Memory B cell (primary cell): ENCODE measurements at regions not wholly inside any gene's neighbourhood (a gene's known extent, or its start where the extent isn't known, plus 50 kb on each side); places are given as distances from the start of the nearest gene placed in this dataset.

Experiments used
- ATAC-seq: fragments of 150-1000 bp; cut with Tn5 transposase; 2 replicates; pipeline ENCODE4 v1.10.0; 2021; ENCODE audit warnings: low read depth, mild to moderate bottlenecking, moderate library complexity
- DNase-seq, 2 donors: peaks; one replicate each; pipeline ENCODE4 v3.0.0; 2022; ENCODE audit warnings: low spot score in 2 of 2
- H3K27ac Mint-ChIP-seq: one replicate; pipeline ENCODE4 v1.8.0; 2022; ENCODE audit warnings: mild to moderate bottlenecking, moderate library complexity, mixed read lengths
- H3K27me3 Mint-ChIP-seq: one replicate; pipeline ENCODE4 v1.8.0; 2022; ENCODE audit warnings: mixed read lengths
- H3K36me3 Mint-ChIP-seq: one replicate; pipeline ENCODE4 v1.8.0; 2022; ENCODE audit warnings: mild to moderate bottlenecking, mixed read lengths
- H3K4me1 Mint-ChIP-seq: one replicate; pipeline ENCODE4 v1.8.0; 2022; ENCODE audit warnings: mixed read lengths
- H3K4me3 Mint-ChIP-seq: one replicate; pipeline ENCODE4 v1.8.0; 2022; ENCODE audit warnings: mild to moderate bottlenecking, moderate library complexity, mixed read lengths
- H3K9me3 Mint-ChIP-seq: one replicate; pipeline ENCODE4 v1.8.0; 2022; ENCODE audit warnings: mixed read lengths

- ATAC-seq (no peak), DNase-seq (no peak)
- Mint-ChIP-seq H3K36me3 (no peaks in the 10 kb centered on the region), H3K27me3 (no peaks in the 10 kb centered on the region), H3K4me1 (peaks cover 40% of the 10 kb centered on the region), H3K4me3 (no peak overlapping the region), H3K9me3 (no peaks in the 10 kb centered on the region), H3K27ac (no peak overlapping the region)
These were observed 185.8 kb downstream of the NRIP1 start for GRCh38 chr21:14878971-14879370.

- peak overlapping the region; percentile 53 for H3K27ac Mint-ChIP-seq
- H3K27me3 Mint-ChIP-seq: no peaks in the 10 kb centered on the region
- H3K9me3 Mint-ChIP-seq: no peaks in the 10 kb centered on the region
- H3K36me3 Mint-ChIP-seq: no peaks in the 10 kb centered on the region
- H3K4me1 Mint-ChIP-seq: peaks cover 40% of the 10 kb centered on the region
- ATAC-seq (peak; percentile 63), DNase-seq (no peak)
- H3K4me3 Mint-ChIP-seq: no peak overlapping the region
These were observed 187.1 kb downstream of the NRIP1 start for GRCh38 chr21:14877581-14878228.

DNA sequence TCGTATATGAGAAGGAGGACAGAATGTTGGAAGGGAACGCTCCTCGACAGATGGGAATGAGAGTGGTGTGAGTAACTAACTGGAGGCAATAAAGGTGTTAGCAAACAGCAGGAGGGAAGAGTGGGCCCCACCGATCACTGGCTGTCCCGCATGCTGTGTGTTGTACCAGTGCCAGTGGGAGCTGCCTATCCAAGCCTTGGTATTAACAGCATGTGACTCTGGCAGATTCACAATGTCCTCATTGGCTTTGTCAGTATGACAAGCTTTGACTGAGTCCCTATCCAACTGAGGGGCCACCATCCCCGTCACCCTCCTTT, 188.3 kb downstream of the NRIP1 start:
- H3K9me3 Mint-ChIP-seq: no peaks in the 10 kb centered on the region
- ATAC-seq (no peak), DNase-seq (no peak)
- no peaks in the 10 kb centered on the region for H3K36me3 Mint-ChIP-seq
- H3K27ac Mint-ChIP-seq: no peak overlapping the region
- peaks cover 40% of the 10 kb centered on the region for H3K4me1 Mint-ChIP-seq
- H3K27me3 Mint-ChIP-seq: no peaks in the 10 kb centered on the region
- no peak overlapping the region for H3K4me3 Mint-ChIP-seq

GRCh38 chr21:14875704-14876523, 188.9 kb downstream of the NRIP1 start:
- DNase-seq (no peak), ATAC-seq (peak; percentile 50)
- Mint-ChIP-seq H3K27ac (peak overlapping the region; percentile 21), H3K36me3 (no peaks in the 10 kb centered on the region), H3K27me3 (no peaks in the 10 kb centered on the region), H3K9me3 (no peaks in the 10 kb centered on the region), H3K4me3 (no peak overlapping the region), H3K4me1 (peaks cover 41% of the 10 kb centered on the region)

- Mint-ChIP-seq H3K4me3 (no peak overlapping the region), H3K9me3 (no peaks in the 10 kb centered on the region), H3K27ac (no peak overlapping the region), H3K27me3 (no peaks in the 10 kb centered on the region), H3K36me3 (no peaks in the 10 kb centered on the region), H3K4me1 (peaks cover 44% of the 10 kb centered on the region)
- DNase-seq (no peak), ATAC-seq (no peak)
These were observed 189.6 kb downstream of the NRIP1 start for GRCh38 chr21:14875186-14875585.

GRCh38 chr21:14874379-14874778, 190.4 kb downstream of the NRIP1 start:
- no peaks in the 10 kb centered on the region for H3K36me3 Mint-ChIP-seq
- no peaks in the 10 kb centered on the region for H3K27me3 Mint-ChIP-seq
- no peak overlapping the region for H3K4me3 Mint-ChIP-seq
- DNase-seq (no peak), ATAC-seq (no peak)
- H3K9me3 Mint-ChIP-seq: no peaks in the 10 kb centered on the region
- no peak overlapping the region for H3K27ac Mint-ChIP-seq
- peaks cover 40% of the 10 kb centered on the region for H3K4me1 Mint-ChIP-seq

DNA sequence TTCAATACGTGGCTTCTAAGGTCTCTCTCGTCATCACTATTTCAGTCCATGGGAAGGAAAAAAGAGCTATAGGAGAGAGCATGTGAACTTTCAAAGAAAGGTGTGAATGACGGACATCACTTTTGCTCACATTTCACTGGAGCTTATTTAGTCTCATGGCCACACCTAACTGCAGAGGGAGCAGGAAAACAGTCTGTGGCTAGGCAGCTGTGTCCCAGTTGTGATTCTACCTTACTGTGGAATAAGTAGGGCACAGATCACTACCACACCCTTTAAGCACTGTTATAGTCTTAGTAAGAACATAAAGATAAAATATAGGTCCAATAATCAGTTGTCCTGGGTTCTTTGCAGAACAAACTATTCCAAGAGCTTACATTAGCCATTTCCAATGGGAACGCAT, 192.9 kb downstream of the NRIP1 start:
- DNase-seq (no peak), ATAC-seq (no peak)
- Mint-ChIP-seq H3K4me3 (no peak overlapping the region), H3K27ac (no peak overlapping the region), H3K4me1 (peaks cover 34% of the 10 kb centered on the region), H3K9me3 (no peaks in the 10 kb centered on the region), H3K27me3 (no peaks in the 10 kb centered on the region), H3K36me3 (no peaks in the 10 kb centered on the region)

- ATAC-seq: no peak
- no peaks in the 10 kb centered on the region for H3K27me3 Mint-ChIP-seq
- DNase-seq: no peak
- no peak overlapping the region for H3K27ac Mint-ChIP-seq
- H3K9me3 Mint-ChIP-seq: no peaks in the 10 kb centered on the region
- H3K4me3 Mint-ChIP-seq: no peak overlapping the region
- H3K4me1 Mint-ChIP-seq: peaks cover 28% of the 10 kb centered on the region
- H3K36me3 Mint-ChIP-seq: no peaks in the 10 kb centered on the region
These were observed 194.0 kb downstream of the NRIP1 start for GRCh38 chr21:14870853-14871149.

- H3K4me3 Mint-ChIP-seq: peak overlapping the region; percentile 51
- DNase-seq: peak in 1 of 2 donors; percentile 9
- H3K27ac Mint-ChIP-seq: no peak overlapping the region
- no peaks in the 10 kb centered on the region for H3K27me3 Mint-ChIP-seq
- ATAC-seq: peak; percentile 86
- H3K9me3 Mint-ChIP-seq: no peaks in the 10 kb centered on the region
- H3K36me3 Mint-ChIP-seq: no peaks in the 10 kb centered on the region
- H3K4me1 Mint-ChIP-seq: peaks cover 26% of the 10 kb centered on the region
These were observed 194.6 kb downstream of the NRIP1 start for GRCh38 chr21:14869984-14870852.

- H3K4me3 Mint-ChIP-seq: no peak overlapping the region
- H3K9me3 Mint-ChIP-seq: no peaks in the 10 kb centered on the region
- no peaks in the 10 kb centered on the region for H3K36me3 Mint-ChIP-seq
- H3K27ac Mint-ChIP-seq: no peak overlapping the region
- no peaks in the 10 kb centered on the region for H3K27me3 Mint-ChIP-seq
- ATAC-seq: no peak
- H3K4me1 Mint-ChIP-seq: peaks cover 28% of the 10 kb centered on the region
- no peak for DNase-seq
These were observed 197.7 kb downstream of the NRIP1 start for GRCh38 chr21:14866859-14867765.

GRCh38 chr21:14864211-14865021, 200.4 kb downstream of the NRIP1 start:
- DNase-seq (no peak), ATAC-seq (peak; percentile 72)
- H3K27me3 Mint-ChIP-seq: no peaks in the 10 kb centered on the region
- H3K36me3 Mint-ChIP-seq: no peaks in the 10 kb centered on the region
- no peaks in the 10 kb centered on the region for H3K9me3 Mint-ChIP-seq
- no peak overlapping the region for H3K4me3 Mint-ChIP-seq
- no peak overlapping the region for H3K27ac Mint-ChIP-seq
- peaks cover 20% of the 10 kb centered on the region for H3K4me1 Mint-ChIP-seq

- no peak for DNase-seq
- ATAC-seq: no peak
- H3K27ac Mint-ChIP-seq: no peak overlapping the region
- H3K36me3 Mint-ChIP-seq: no peaks in the 10 kb centered on the region
- no peaks in the 10 kb centered on the region for H3K27me3 Mint-ChIP-seq
- no peak overlapping the region for H3K4me3 Mint-ChIP-seq
- no peaks in the 10 kb centered on the region for H3K9me3 Mint-ChIP-seq
- H3K4me1 Mint-ChIP-seq: peaks cover 15% of the 10 kb centered on the region
These were observed 201.0 kb downstream of the NRIP1 start for GRCh38 chr21:14863745-14864210.
